Middle frontal gyrus (tissue), 1 donor: ENCODE measurements at regions not wholly inside any gene's neighbourhood (a gene's known extent, or its start where the extent isn't known, plus 50 kb on each side); places are given as distances from the start of the nearest gene placed in this dataset.
"Not testable (repeated sequence)": the region's sequence is repeated elsewhere in the genome, so short reads cannot be mapped to it uniquely, and the experiment has no call there.

Experiments used
- DNase-seq: peaks from one replicate; pipeline ENCODE4 v3.0.0-alpha.2; 2015; ENCODE audit warnings: low spot score; ENCODE audit errors: extremely low spot score

GRCh38 chr10:36007369-36007768 is 365.3 kb upstream of the FZD8 start:
- DNase-seq = no peak

- DNase-seq = no peak
Measured at GRCh38 chr10:36003688-36004087, 361.6 kb upstream of the FZD8 start.

- DNase-seq = no peak
Measured at GRCh38 chr10:36003031-36003600, 361.0 kb upstream of the FZD8 start.

DNA sequence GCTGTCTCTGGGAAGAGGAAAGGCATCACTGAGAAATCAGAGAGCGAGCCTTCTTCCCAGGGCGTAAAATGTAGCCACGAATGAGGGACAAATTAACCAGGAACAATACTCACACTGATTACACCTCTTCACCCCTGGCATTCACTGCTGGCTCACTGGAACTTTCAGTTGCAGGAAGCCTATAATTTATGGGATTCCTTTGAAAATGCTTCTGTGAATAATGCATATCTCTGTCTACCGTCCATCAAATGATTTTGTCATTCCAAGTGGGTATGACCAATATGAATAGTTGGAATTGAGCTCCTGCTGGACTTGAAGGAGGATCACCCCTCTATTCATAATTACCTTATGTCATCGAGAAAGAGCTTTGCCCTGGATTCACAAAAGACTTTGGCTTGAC is 360.3 kb upstream of the FZD8 start:
- DNase-seq = no peak

DNA sequence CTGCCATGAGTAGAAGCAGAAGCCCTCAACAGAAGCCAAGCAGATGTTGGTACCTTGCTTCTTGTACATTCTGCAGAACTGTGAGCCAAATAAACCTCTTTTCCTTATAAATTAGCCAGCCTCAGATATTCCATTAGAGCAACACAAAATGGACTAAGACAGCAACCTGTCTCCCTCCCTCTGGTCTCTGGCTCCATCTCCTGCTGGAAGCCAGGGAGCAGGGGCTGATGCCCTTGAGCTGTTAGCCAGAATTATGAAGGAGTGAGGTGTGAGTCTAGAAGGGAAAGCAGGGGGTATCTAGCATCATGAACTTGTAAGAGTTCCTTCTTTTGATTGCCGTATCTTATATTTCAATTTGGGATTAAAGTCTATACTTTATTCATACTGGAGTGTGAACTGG is 358.7 kb upstream of the FZD8 start:
- not testable (repeated sequence) for DNase-seq

GRCh38 chr10:35998026-35998425 is 355.9 kb upstream of the FZD8 start:
- no peak for DNase-seq

- DNase-seq = no peak
Measured at GRCh38 chr10:35995485-35995884, 353.4 kb upstream of the FZD8 start.

- DNase-seq = no peak
Measured at GRCh38 chr10:35993591-35994515, 351.8 kb upstream of the FZD8 start.

DNA sequence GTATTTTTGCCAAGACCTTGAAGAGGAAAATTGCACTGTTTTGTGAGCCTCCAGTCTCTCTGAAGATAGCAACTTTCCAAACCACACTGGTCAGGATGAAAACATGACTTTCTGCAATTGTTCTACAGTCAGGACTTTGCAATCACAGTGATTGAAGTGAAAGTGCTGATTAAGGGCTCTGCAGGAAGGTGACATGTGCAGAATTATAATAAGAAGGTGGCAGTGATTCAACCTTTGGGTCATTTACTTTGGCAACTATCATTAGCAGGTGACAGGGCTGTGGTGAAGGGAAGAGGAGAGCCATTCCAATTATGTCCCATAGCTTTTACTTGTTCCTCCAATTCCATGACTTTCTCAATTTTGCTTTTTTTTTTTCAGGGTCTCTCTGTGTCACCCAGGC is 350.0 kb upstream of the FZD8 start:
- DNase-seq = no peak

- no peak for DNase-seq
Measured at GRCh38 chr10:35986756-35987502, 344.8 kb upstream of the FZD8 start.

DNA sequence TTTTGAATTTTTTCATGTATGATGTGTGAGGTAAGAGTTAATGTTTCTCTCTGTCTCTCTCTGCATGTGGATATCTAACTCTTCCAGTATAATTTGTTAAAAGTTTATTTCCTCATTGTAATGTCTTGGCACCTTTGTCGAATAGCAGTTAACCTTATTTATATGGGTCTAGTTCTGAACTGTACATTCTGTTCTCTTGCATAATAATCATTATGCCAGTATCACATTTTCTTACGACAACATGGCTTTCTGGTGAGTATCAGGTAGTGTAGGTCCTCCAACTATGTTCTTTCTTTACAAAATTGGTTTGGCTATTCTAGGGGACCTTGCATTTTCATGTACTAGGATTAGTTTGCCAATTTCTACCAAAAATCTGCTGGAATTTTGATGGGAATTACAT is 337.0 kb upstream of the FZD8 start:
- no peak for DNase-seq

DNA sequence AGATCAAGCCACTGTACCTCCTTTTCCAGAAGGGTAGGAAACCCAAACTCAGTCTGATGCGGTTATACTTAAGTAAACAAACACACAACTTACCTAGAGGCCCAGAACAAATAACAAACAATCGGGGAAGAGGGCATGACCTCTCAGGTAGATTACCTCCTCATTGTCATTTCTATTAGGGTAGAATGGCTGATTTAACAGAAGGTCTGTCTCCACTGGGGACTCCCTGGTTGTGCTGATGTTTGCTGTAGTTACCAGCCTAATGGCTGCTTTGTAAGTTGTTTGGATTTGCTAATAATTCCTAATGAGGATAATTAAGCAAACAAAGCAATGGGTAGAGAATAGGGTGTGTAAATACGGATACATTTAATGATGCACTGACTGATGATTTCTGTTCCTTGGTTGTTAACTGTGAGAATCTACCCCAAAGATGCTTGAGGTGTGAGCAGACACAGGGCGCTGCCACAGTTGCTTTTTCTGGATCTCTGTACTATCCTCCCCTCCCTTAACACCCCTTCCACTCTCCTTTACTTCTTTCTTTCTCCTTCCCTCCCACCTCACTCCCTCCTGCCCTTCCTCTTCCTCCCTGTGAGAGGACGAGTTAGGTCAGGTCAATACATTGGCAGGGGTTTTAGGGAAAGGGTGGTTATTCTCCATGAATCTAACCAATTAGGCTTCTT is 332.0 kb upstream of the FZD8 start:
- DNase-seq = not testable (repeated sequence)

DNA sequence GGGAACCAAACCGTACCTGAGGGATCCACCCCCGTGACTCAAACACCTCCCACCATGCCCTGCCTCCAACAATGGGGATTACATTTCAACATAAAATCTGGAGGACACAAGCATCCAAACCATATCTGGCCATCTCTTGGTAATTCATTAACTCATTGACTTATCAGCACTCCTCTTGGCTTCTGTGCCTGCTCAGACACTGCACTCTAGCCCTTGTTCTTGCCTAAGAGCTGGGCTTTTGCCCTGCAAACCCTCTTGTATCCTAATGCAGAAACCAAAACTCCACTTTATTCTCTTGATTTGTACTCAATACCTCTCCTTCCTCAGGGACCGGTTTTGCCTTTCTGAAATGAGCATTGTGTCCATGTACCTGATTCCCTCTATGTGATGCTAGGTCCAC is 330.2 kb upstream of the FZD8 start:
- no peak for DNase-seq

- no peak for DNase-seq
Measured at GRCh38 chr10:35971397-35971796, 329.3 kb upstream of the FZD8 start.

DNA sequence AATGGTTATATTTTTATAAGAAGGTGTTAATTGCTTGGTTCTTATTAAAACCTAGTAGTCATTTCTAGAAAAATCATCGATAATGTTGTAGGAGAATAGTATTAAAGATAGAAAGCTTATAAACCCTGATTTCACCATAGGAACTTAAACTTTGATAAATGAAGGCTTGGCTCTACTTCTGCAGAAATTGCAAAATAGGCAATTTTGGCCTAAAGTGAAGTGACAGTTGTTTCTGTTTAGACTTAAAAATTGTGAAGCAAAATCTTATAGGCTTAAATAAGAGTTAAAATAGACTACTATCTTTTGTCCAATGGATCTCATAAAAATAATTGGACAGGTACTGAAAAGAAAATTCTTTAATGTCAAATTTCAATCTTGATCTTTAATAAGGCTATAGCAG is 321.6 kb upstream of the FZD8 start:
- DNase-seq = no peak

DNA sequence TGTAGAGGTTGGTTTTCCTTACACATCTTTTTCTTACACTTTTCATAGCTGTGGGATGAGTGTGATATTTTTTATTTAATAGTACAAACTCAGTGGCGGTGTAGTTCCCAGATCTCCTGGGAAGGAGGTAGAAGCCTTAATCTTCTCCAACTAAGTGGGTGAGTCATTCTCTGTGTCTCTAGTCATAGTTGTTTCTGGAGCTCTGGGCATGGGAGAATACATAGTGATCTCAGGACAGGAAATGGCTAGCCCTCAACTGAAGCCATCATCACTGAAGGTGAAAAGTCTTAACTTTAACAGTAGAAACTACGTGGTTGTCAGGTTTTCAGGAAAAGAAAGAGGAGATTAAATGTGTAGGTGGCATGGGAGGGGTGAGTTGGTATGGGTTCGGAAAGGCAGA is 319.4 kb upstream of the FZD8 start:
- no peak for DNase-seq

DNA sequence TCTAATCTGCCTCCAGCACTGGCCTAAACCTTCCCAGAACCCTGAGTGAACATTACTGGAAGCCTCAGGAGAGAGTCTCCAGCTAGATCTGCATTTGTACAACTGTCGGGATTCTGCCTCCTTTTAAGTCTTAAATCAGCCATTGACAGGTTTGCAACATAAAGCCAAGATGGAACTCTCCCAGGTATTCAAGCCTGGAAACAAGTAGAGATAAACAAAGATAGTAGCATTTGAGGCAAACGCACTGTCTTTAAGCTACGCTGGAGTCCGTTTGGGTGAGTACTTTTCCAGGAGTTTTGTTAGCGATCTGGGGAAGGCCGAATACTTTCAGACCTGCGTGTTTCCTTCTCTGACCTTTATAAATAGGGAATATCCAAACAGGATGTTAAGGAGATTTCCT is 317.2 kb upstream of the FZD8 start:
- DNase-seq = no peak

DNA sequence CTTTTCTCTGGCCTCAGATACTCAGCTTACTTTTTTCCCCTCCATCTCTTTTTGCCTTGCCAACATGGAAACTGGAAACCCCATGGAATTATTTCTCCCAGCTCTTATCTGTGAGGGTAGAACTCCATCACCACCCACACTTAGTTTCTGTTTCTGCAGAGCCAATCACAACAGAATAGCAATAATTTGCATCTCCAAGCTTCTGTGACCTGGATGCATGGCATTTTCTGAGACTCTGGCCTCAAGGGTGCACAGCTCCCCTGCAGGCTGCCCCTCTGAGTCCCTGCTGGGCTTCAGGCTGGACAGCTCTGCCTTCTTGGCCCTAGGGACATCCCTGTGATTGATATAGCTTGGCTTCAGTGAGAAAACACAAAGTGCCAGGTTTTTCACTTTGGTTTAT is 316.5 kb upstream of the FZD8 start:
- DNase-seq = not testable (repeated sequence)

DNA sequence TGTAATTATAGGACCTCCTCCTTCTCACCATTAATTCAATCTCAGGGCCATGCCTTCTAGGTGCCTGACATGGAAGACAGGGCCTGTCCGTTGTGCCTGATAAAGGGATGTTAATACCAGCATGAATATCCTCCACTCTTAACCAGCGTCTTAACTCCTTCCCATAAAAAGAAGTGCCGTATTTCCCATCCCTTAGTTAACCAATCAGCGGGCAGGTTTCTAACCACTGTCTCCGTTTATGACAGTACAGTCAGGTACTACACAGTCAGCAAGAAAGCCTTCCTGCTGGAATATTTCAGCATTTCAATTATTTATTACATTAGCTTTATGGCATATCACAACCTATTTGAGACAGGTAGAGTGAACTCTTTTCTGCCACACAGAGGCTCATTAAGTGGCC is 308.6 kb upstream of the FZD8 start:
- no peak for DNase-seq

GRCh38 chr10:35950226-35950625 is 308.1 kb upstream of the FZD8 start:
- DNase-seq = no peak

GRCh38 chr10:35949811-35950211 is 307.7 kb upstream of the FZD8 start:
- no peak for DNase-seq

GRCh38 chr10:35946556-35946955 is 304.5 kb upstream of the FZD8 start:
- DNase-seq = no peak
